DND-41 (cell line): ENCODE measurements at regions not wholly inside any gene's neighbourhood (a gene's known extent, or its start where the extent isn't known, plus 50 kb on each side); places are given as distances from the start of the nearest gene placed in this dataset.

Experiments used
- EZH2 ChIP-seq: IDR thresholded peaks from 3 replicates; pipeline ENCODE4 v1.6.1; 2012; ENCODE audit warnings: borderline replicate concordance, low read depth, mild to moderate bottlenecking, moderate library complexity, low read length, inconsistent platforms; ENCODE audit not compliant: severe bottlenecking
- TF ChIP-seq, protein P1 (sequence below): IDR thresholded peaks from 2 replicates; pipeline ENCODE4 v1.5.1; 2012; ENCODE audit warnings: borderline replicate concordance, low read length, moderate library complexity, mild to moderate bottlenecking; ENCODE audit not compliant: poor library complexity, severe bottlenecking; ENCODE audit errors: extremely low read depth

GRCh38 chr17:68777243-68777855, 176.2 kb upstream of the FAM20A start:
- TF ChIP-seq, protein P1, sequence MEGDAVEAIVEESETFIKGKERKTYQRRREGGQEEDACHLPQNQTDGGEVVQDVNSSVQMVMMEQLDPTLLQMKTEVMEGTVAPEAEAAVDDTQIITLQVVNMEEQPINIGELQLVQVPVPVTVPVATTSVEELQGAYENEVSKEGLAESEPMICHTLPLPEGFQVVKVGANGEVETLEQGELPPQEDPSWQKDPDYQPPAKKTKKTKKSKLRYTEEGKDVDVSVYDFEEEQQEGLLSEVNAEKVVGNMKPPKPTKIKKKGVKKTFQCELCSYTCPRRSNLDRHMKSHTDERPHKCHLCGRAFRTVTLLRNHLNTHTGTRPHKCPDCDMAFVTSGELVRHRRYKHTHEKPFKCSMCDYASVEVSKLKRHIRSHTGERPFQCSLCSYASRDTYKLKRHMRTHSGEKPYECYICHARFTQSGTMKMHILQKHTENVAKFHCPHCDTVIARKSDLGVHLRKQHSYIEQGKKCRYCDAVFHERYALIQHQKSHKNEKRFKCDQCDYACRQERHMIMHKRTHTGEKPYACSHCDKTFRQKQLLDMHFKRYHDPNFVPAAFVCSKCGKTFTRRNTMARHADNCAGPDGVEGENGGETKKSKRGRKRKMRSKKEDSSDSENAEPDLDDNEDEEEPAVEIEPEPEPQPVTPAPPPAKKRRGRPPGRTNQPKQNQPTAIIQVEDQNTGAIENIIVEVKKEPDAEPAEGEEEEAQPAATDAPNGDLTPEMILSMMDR = peak; percentile 77
- TF ChIP-seq EZH2 = no peak
